Thyroid gland (tissue), 4 donors: ENCODE measurements at regions not wholly inside any gene's neighbourhood (a gene's known extent, or its start where the extent isn't known, plus 50 kb on each side); places are given as distances from the start of the nearest gene placed in this dataset.

ENCODE experiments used
- DNase-seq, 2 donors: peaks; one replicate each; pipeline ENCODE4 v3.0.0-alpha.2; 2019
- H3K27ac ChIP-seq, 3 donors: fragments of 200-600 bp; sonication (generic); 1 replicate in 2 of 3; 2 replicates in 1 of 3; pipeline ENCODE4 v1.5.1; 2016 to 2019; ENCODE audit warnings: mild to moderate bottlenecking in 1 of 3, moderate library complexity in 1 of 3
- H3K27me3 ChIP-seq: fragments of 200-600 bp; sonication (generic); one replicate; pipeline ENCODE4 v1.5.1; 2019
- H3K36me3 ChIP-seq, 2 donors: fragments of 200-600 bp; sonication (generic); one replicate each; pipeline ENCODE4 v1.5.1; 2016 to 2019
- H3K4me1 ChIP-seq, 2 donors: fragments of 200-600 bp; sonication (generic); one replicate each; pipeline ENCODE4 v1.5.1; 2017 to 2019
- H3K4me3 ChIP-seq, 3 donors: fragments of 200-600 bp; sonication (generic); replicated peaks in 1 of 3; 1 replicate in 2 of 3; 2 replicates in 1 of 3; pipeline ENCODE4 v1.5.1; 2016; ENCODE audit warnings: mild to moderate bottlenecking in 1 of 3
- H3K9me3 ChIP-seq: fragments of 200-600 bp; sonication (generic); one replicate; pipeline ENCODE4 v1.5.1; 2017
- POLR2A ChIP-seq, 2 donors: fragments of 450-650 bp; IDR thresholded peaks; one replicate each; pipeline ENCODE4 v1.6.1; 2017; ENCODE audit warnings: antibody characterized with exemption in 2 of 2, mild to moderate bottlenecking in 2 of 2, moderate library complexity in 1 of 2
- WGBS, 2 donors: methylation state at CpG; one replicate each; pipeline ENCODE4 v1.1.5; 2017; 5-methylcytosine and 5-hydroxymethylcytosine counted together
- intact Hi-C: fragments of 100-400 bp; cut with DNase I; formaldehyde crosslinking; loops from one replicate; pipeline ENCODE4 v1.15.1; 2023
- TF ChIP-seq, protein P1 (sequence below), 6 experiments: fragments of 200-600 bp in 3 of 6; fragments of 450-650 bp in 3 of 6; sonication (generic) in 3 of 6; IDR thresholded peaks; one replicate each; pipeline ENCODE4 v1.5.1; 2016 to 2019; ENCODE audit warnings: antibody characterized with exemption in 6 of 6, mild to moderate bottlenecking in 2 of 6, inconsistent platforms in 1 of 6, moderate library complexity in 1 of 6

DNA sequence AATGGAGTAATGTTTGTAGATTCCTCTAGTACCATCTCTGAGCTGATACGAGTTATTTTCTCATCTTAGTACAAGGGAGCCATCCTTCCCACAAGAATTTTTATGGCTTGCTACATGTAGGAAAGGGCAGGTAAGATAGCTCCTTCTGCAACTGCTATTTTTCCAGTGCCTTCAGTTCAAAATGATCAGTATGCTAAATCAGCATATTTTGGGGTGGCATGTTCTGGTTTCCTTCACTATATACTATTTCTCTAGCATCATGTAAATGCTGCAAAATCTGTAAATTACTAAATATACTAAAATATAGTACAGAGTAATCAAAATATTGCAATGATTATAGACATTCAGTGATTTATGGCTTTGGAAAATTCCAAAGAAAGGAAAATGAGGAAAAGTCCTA, 1230.0 kb upstream of the CHAC2 start:
- no peaks in the 10 kb centered on the region for H3K27me3 ChIP-seq
- WGBS, 2 donors: 56 to 71% methylated on average over 1 of the region's 1 CpG

DNA sequence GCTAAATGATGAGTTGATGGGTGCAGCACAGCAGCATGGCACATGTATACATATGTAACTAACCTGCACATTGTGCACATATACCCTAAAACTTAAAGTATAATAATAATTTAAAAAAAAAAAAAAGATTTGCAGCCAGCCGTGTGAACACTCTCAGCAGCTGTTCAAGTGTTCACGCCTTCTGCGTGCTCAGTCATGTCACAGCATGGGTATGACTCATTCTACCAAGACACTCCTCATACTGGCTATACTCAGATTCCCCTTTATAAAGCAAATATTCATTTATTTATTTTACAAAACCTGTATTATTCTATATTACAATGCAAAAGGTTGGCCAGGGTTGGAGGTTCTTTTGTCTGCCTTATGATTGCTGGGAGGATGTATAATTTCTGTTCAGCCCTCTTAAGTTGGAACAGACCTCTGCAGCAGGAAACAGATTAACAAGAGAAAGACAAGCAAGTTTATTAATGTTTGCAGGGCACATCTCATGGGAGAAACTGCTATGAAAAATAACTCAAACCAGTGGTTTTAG, 1230.6 kb upstream of the CHAC2 start:
- no peaks in the 10 kb centered on the region for H3K4me1 ChIP-seq
- 72 to 81% methylated on average over 3 of the region's 3 CpGs for WGBS, 2 donors
- intact Hi-C loops: no loop called here
- no peaks in the 10 kb centered on the region for H3K27me3 ChIP-seq
- H3K4me3 ChIP-seq: no peak overlapping the region
- DNase-seq: no peak
- H3K36me3 ChIP-seq: no peaks in the 10 kb centered on the region
- TF ChIP-seq POLR2A (IDR thresholded peaks at IDR 0.05): no peak
- TF ChIP-seq, protein P1, sequence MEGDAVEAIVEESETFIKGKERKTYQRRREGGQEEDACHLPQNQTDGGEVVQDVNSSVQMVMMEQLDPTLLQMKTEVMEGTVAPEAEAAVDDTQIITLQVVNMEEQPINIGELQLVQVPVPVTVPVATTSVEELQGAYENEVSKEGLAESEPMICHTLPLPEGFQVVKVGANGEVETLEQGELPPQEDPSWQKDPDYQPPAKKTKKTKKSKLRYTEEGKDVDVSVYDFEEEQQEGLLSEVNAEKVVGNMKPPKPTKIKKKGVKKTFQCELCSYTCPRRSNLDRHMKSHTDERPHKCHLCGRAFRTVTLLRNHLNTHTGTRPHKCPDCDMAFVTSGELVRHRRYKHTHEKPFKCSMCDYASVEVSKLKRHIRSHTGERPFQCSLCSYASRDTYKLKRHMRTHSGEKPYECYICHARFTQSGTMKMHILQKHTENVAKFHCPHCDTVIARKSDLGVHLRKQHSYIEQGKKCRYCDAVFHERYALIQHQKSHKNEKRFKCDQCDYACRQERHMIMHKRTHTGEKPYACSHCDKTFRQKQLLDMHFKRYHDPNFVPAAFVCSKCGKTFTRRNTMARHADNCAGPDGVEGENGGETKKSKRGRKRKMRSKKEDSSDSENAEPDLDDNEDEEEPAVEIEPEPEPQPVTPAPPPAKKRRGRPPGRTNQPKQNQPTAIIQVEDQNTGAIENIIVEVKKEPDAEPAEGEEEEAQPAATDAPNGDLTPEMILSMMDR (IDR thresholded peaks at IDR 0.05): no peak
- no peaks in the 10 kb centered on the region for H3K9me3 ChIP-seq
- no peak overlapping the region for H3K27ac ChIP-seq

More for the DNA sequence above, 1230.0 kb upstream of the CHAC2 start:
- Histone ChIP-seq H3K27ac (no peak overlapping the region), H3K4me3 (no peak overlapping the region), H3K9me3 (no peaks in the 10 kb centered on the region), H3K4me1 (no peaks in the 10 kb centered on the region), H3K36me3 (no peaks in the 10 kb centered on the region)
- TF ChIP-seq, protein P1 (IDR thresholded peaks at IDR 0.05): no peak
- no peak for TF ChIP-seq POLR2A (IDR thresholded peaks at IDR 0.05)
- no peak for DNase-seq
- intact Hi-C loops: no loop called here

DNA sequence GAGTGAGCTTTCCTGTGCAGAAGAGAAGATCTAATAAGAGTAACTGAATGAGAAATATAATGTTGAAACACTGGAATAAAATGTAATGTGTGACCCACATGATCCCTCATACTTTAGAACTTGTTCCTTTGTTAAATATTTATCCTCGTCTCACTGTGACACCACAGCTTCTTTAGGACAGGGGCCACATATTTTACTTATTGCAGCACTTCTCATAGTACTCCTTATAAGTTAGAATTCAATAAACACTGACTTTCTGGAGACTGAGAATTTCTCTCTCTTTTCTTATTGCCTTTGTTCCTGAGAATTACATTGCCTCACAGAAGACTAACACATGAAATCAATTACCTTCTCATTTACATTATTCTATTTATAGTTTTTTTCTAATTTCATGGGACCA, 1234.6 kb upstream of the CHAC2 start:
- WGBS, 2 donors: 70 to 73% methylated on average over 1 of the region's 1 CpG

DNA sequence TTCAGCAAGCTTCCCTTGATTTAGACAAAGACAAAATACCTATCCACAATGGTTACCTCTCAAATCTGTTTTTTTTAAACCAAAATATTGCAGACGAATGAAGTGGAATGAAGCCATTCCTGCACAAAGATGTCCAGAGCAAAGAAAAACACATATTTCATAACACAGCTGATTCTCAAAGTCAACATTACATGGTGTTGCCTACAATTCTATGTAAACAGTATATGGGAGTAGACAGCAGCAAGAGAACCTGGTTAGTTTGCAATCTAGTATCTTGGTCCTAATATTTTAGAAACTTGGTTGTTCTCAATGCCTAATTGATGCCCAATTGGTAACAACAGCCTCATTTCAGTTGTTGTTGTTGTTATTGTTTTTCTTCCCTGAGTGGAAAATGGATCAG, 1240.9 kb upstream of the CHAC2 start:
- no peaks in the 10 kb centered on the region for H3K9me3 ChIP-seq
- H3K36me3 ChIP-seq: no peaks in the 10 kb centered on the region
- WGBS, 2 donors: 74 to 95% methylated on average over 1 of the region's 1 CpG
- no peak overlapping the region for H3K4me3 ChIP-seq
- no peak for TF ChIP-seq POLR2A (IDR thresholded peaks at IDR 0.05)
- TF ChIP-seq, protein P1 (IDR thresholded peaks at IDR 0.05): no peak
- H3K4me1 ChIP-seq: no peaks in the 10 kb centered on the region
- intact Hi-C loops: no loop called here
- H3K27ac ChIP-seq: no peak overlapping the region
- no peaks in the 10 kb centered on the region for H3K27me3 ChIP-seq
- DNase-seq: no peak

More for the DNA sequence above, 1234.6 kb upstream of the CHAC2 start:
- intact Hi-C loops: no loop called here
- no peak for DNase-seq
- Histone ChIP-seq H3K27ac (no peak overlapping the region), H3K4me3 (no peak overlapping the region), H3K4me1 (no peaks in the 10 kb centered on the region), H3K9me3 (no peaks in the 10 kb centered on the region), H3K36me3 (no peaks in the 10 kb centered on the region), H3K27me3 (no peaks in the 10 kb centered on the region)
- TF ChIP-seq POLR2A (IDR thresholded peaks at IDR 0.05): no peak
- TF ChIP-seq, protein P1 (IDR thresholded peaks at IDR 0.05): no peak

DNA sequence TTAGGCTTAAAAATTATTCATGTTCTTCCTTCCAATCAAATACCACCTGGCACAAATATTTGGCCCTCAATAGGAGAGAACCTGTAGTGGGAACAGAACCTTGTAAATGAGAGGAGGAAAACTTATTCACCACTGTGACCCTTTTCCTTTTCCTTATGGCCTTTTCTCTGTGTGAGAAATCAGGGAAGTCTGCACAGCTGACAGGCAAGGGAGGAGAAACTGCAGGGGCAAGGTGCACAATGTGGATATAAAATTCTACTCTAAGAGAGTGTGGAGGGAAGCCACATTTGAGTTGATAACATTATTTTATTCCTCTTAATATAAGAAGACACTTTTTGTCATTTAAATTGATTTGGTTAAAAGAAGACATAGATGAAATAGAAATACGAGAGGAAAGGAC, 1247.0 kb upstream of the CHAC2 start:
- no peak for DNase-seq
- no peaks in the 10 kb centered on the region for H3K9me3 ChIP-seq
- no peaks in the 10 kb centered on the region for H3K36me3 ChIP-seq
- intact Hi-C loops: no loop called here
- WGBS, 2 donors: 77 to 79% methylated on average over 1 of the region's 1 CpG
- H3K4me3 ChIP-seq: no peak overlapping the region
- H3K4me1 ChIP-seq: no peaks in the 10 kb centered on the region
- no peaks in the 10 kb centered on the region for H3K27me3 ChIP-seq
- TF ChIP-seq POLR2A (IDR thresholded peaks at IDR 0.05): no peak
- TF ChIP-seq, protein P1 (IDR thresholded peaks at IDR 0.05): no peak
- no peak overlapping the region for H3K27ac ChIP-seq
